HepG2 (cell line): ENCODE measurements at regions not wholly inside any gene's neighbourhood (a gene's known extent, or its start where the extent isn't known, plus 50 kb on each side); places are given as distances from the start of the nearest gene placed in this dataset.

Experiments used
- CBX1 ChIP-seq: IDR thresholded peaks from one replicate; pipeline ENCODE4 v1.6.1; 2016; ENCODE audit warnings: antibody characterized with exemption, low read depth
- DPF2 ChIP-seq: sonication (generic); formaldehyde crosslinking; IDR thresholded peaks from 2 replicates; pipeline ENCODE4 v1.4.0; 2020; ENCODE audit warnings: mild to moderate bottlenecking, low read depth, missing genetic modification reagents, borderline replicate concordance
- SP140L ChIP-seq: sonication (generic); formaldehyde crosslinking; IDR thresholded peaks from 2 replicates; pipeline ENCODE4 v1.4.0; 2020; ENCODE audit warnings: missing genetic modification reagents, borderline replicate concordance
- SRSF9 ChIP-seq: fragments of 200-400 bp; formaldehyde crosslinking; IDR thresholded peaks from 2 replicates; pipeline ENCODE4 v1.6.1; 2018; ENCODE audit warnings: borderline replicate concordance, mild to moderate bottlenecking, low read depth, low read length; ENCODE audit not compliant: insufficient read depth, poor library complexity, severe bottlenecking
- TCF7L2 ChIP-seq: IDR thresholded peaks from 2 replicates; pipeline ENCODE4 v1.6.1; 2011; ENCODE audit warnings: mild to moderate bottlenecking, low read depth, low read length, moderate library complexity
- ZFP41 ChIP-seq: sonication (generic); formaldehyde crosslinking; IDR thresholded peaks from 2 replicates; pipeline ENCODE4 v1.4.0; 2020; ENCODE audit warnings: mild to moderate bottlenecking, missing genetic modification reagents, borderline replicate concordance
- ZNF264 ChIP-seq: sonication (generic); formaldehyde crosslinking; IDR thresholded peaks from 2 replicates; pipeline ENCODE4 v1.4.0; 2020; ENCODE audit warnings: missing genetic modification reagents
- ZNF292 ChIP-seq: sonication (generic); formaldehyde crosslinking; IDR thresholded peaks from 2 replicates; pipeline ENCODE4 v1.8.1; 2022; ENCODE audit warnings: mild to moderate bottlenecking, low read depth, missing genetic modification reagents, borderline replicate concordance
- ZNF362 ChIP-seq: sonication (generic); formaldehyde crosslinking; IDR thresholded peaks from 2 replicates; pipeline ENCODE4 v1.4.0; 2020; ENCODE audit warnings: missing genetic modification reagents, mild to moderate bottlenecking, borderline replicate concordance
- ZNF441 ChIP-seq: sonication (generic); formaldehyde crosslinking; IDR thresholded peaks from 2 replicates; pipeline ENCODE4 v1.7.0; 2021; ENCODE audit warnings: missing genetic modification reagents, borderline replicate concordance
- TF ChIP-seq, protein P1 (sequence below): sonication (generic); formaldehyde crosslinking; IDR thresholded peaks from 2 replicates; pipeline ENCODE4 v1.5.1; 2020; ENCODE audit warnings: mild to moderate bottlenecking, missing genetic modification reagents, borderline replicate concordance

DNA sequence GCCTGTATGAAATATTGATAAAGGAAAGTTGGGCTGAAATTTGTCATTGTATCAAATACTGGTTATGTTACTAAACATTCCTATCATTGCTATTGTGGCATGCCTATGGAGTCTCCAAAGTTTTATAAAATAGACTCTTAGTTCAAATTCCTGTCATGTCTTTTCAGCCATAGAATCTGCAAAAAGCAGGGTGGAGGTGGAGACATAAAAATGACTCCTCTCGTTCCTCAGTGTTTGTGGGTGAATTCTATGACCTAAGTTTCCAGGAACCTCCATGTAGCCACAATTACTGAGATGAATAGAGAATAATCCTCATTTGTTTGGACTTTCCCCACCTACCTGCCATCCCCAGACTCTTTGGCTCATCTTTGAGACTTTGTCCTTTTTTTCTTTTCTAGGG lies 326.3 kb upstream of the ETAA1 start (continued):
- TF ChIP-seq, protein P1, sequence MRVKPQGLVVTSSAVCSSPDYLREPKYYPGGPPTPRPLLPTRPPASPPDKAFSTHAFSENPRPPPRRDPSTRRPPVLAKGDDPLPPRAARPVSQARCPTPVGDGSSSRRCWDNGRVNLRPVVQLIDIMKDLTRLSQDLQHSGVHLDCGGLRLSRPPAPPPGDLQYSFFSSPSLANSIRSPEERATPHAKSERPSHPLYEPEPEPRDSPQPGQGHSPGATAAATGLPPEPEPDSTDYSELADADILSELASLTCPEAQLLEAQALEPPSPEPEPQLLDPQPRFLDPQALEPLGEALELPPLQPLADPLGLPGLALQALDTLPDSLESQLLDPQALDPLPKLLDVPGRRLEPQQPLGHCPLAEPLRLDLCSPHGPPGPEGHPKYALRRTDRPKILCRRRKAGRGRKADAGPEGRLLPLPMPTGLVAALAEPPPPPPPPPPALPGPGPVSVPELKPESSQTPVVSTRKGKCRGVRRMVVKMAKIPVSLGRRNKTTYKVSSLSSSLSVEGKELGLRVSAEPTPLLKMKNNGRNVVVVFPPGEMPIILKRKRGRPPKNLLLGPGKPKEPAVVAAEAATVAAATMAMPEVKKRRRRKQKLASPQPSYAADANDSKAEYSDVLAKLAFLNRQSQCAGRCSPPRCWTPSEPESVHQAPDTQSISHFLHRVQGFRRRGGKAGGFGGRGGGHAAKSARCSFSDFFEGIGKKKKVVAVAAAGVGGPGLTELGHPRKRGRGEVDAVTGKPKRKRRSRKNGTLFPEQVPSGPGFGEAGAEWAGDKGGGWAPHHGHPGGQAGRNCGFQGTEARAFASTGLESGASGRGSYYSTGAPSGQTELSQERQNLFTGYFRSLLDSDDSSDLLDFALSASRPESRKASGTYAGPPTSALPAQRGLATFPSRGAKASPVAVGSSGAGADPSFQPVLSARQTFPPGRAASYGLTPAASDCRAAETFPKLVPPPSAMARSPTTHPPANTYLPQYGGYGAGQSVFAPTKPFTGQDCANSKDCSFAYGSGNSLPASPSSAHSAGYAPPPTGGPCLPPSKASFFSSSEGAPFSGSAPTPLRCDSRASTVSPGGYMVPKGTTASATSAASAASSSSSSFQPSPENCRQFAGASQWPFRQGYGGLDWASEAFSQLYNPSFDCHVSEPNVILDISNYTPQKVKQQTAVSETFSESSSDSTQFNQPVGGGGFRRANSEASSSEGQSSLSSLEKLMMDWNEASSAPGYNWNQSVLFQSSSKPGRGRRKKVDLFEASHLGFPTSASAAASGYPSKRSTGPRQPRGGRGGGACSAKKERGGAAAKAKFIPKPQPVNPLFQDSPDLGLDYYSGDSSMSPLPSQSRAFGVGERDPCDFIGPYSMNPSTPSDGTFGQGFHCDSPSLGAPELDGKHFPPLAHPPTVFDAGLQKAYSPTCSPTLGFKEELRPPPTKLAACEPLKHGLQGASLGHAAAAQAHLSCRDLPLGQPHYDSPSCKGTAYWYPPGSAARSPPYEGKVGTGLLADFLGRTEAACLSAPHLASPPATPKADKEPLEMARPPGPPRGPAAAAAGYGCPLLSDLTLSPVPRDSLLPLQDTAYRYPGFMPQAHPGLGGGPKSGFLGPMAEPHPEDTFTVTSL (CRISPR knock-in tag): no peak
- TF ChIP-seq ZFP41 (CRISPR knock-in tag): no peak
- no peak for TF ChIP-seq DPF2 (CRISPR knock-in tag)
- TF ChIP-seq SRSF9: no peak
- no peak for TF ChIP-seq ZNF441 (CRISPR knock-in tag)
- TF ChIP-seq TCF7L2: no peak
- no peak for TF ChIP-seq ZNF292 (CRISPR knock-in tag)
- no peak for TF ChIP-seq SP140L
- no peak for TF ChIP-seq CBX1
- TF ChIP-seq ZNF264 (CRISPR knock-in tag): no peak
- TF ChIP-seq ZNF362: no peak
- TF ChIP-seq, all 625 proteins: peak for 0
